ENCODE measurements at regions not wholly inside any gene's neighbourhood (a gene's known extent, or its start where the extent isn't known, plus 50 kb on each side); places are given as distances from the start of the nearest gene placed in this dataset.

GRCh38 chr1:47699492-47700235 is 261.8 kb downstream of the FOXD2 start:
- intact Hi-C loops (cut with micrococcal nuclease) = no loop called here
- H3F3A ChIP-seq (ENCODE audit: low read length, unreplicated experiment) = no peaks in the 10 kb centered on the region
- ChIA-PET CTCF (no interaction called here), POLR2A (ENCODE audit: unreplicated experiment) (no interaction called here)
- no peak overlapping the region for H3K4me3 ChIP-seq (ENCODE audit: low read length)
- no peaks in the 10 kb centered on the region for H3K36me3 ChIP-seq (ENCODE audit: low read depth, low read length)
- H3K9ac ChIP-seq (ENCODE audit: low read length) = no peak overlapping the region
- DNase-seq (no peak), ATAC-seq (no peak)
- no peaks in the 10 kb centered on the region for H4K20me1 ChIP-seq (ENCODE audit: low read length)
- no peaks in the 10 kb centered on the region for H3K79me2 ChIP-seq (ENCODE audit: low read length)
- H3K9me3 ChIP-seq (ENCODE audit: low read length) = no peaks in the 10 kb centered on the region
- H3K27ac ChIP-seq (ENCODE audit: low read length) = no peak overlapping the region
- H2AFZ ChIP-seq (ENCODE audit: low read length) = no peak overlapping the region
- no peaks in the 10 kb centered on the region for H3K9me2 ChIP-seq (replicated peaks; ENCODE audit: low read length)
- H3K4me2 ChIP-seq (ENCODE audit: low read length) = no peak overlapping the region
- BruUV-seq (replicated peaks) = no TSS peak
- H3K27me3 ChIP-seq (ENCODE audit: low read length) = no peaks in the 10 kb centered on the region
- no peaks in the 10 kb centered on the region; the same call in 1 of the 2 replicates for H3K4me1 ChIP-seq (ENCODE audit: insufficient read depth, low read length)
- TF ChIP-seq EZH2phosphoT487 (IDR thresholded peaks at IDR 0.05; ENCODE audit: borderline replicate concordance, low read length) = no peak
- no peak for TF ChIP-seq EZH2 (IDR thresholded peaks at IDR 0.05; ENCODE audit: low read length, unreplicated experiment)
- no peak for TF ChIP-seq CTCF (conservative IDR thresholded peaks at IDR 0.05; ENCODE audit: low read depth, low read length)

- Histone ChIP-seq H3K4me2 (ENCODE audit: low read length) (no peak overlapping the region), H3K9ac (ENCODE audit: low read length) (no peak overlapping the region), H3K79me2 (ENCODE audit: low read length) (no peaks in the 10 kb centered on the region), H3K9me2 (replicated peaks; ENCODE audit: low read length) (no peaks in the 10 kb centered on the region), H3K4me3 (ENCODE audit: low read length) (no peak overlapping the region), H4K20me1 (ENCODE audit: low read length) (no peaks in the 10 kb centered on the region), H3K4me1 (ENCODE audit: insufficient read depth, low read length) (no peaks in the 10 kb centered on the region; the same call in 1 of the 2 replicates), H2AFZ (ENCODE audit: low read length) (no peak overlapping the region), H3K9me3 (ENCODE audit: low read length) (no peaks in the 10 kb centered on the region), H3K36me3 (ENCODE audit: low read depth, low read length) (no peaks in the 10 kb centered on the region), H3K27me3 (ENCODE audit: low read length) (peaks cover 8% of the 10 kb centered on the region; the same call in 1 of the 2 replicates), H3F3A (ENCODE audit: low read length, unreplicated experiment) (no peaks in the 10 kb centered on the region), H3K27ac (ENCODE audit: low read length) (no peak overlapping the region)
- ATAC-seq = no peak
- ChIA-PET POLR2A (ENCODE audit: unreplicated experiment) (no interaction called here), CTCF (interaction anchor here (0.7 kb wide), 1 partner anchor 269 kb away, joined by 3 read pairs; no protein-coding TSS in a partner anchor)
- TF ChIP-seq EZH2 (IDR thresholded peaks at IDR 0.05; ENCODE audit: low read length, unreplicated experiment) (no peak), EZH2phosphoT487 (IDR thresholded peaks at IDR 0.05; ENCODE audit: borderline replicate concordance, low read length) (no peak), CTCF (conservative IDR thresholded peaks at IDR 0.05; ENCODE audit: low read depth, low read length) (no peak)
- DNase-seq = no peak
- intact Hi-C loops (cut with micrococcal nuclease) = no loop called here
- no TSS peak for BruUV-seq (replicated peaks)
Measured at GRCh38 chr1:47701283-47701682, 263.4 kb downstream of the FOXD2 start.
